SK-N-SH treated with all-trans-retinoic acid at 6 μM for 48 hours (cell line): ENCODE measurements at regions not wholly inside any gene's neighbourhood (a gene's known extent, or its start where the extent isn't known, plus 50 kb on each side); places are given as distances from the start of the nearest gene placed in this dataset.

ENCODE experiments used
- ATAC-seq: fragments of 200-7000 bp; cut with Tn5 transposase; 3 replicates; pipeline ENCODE4 v1.9.1; 2020; ENCODE audit warnings: mild to moderate bottlenecking, moderate library complexity
- ARNTL ChIP-seq: fragments of 450-650 bp; formaldehyde crosslinking; IDR thresholded peaks from 2 replicates; pipeline ENCODE4 v1.5.0; 2020; ENCODE audit warnings: low read depth, mild to moderate bottlenecking, moderate library complexity, borderline replicate concordance
- BACH2 ChIP-seq: fragments of 250-450 bp; sonication (Bioruptor Pico); IDR thresholded peaks from 2 replicates; pipeline ENCODE4 v1.9.0; 2021; ENCODE audit warnings: mild to moderate bottlenecking, borderline replicate concordance
- CSDC2 ChIP-seq: fragments of 250-450 bp; sonication (Bioruptor Pico); IDR thresholded peaks from 2 replicates; pipeline ENCODE4 v1.5.0; 2020; ENCODE audit warnings: mild to moderate bottlenecking, moderate library complexity
- ESRRG ChIP-seq: fragments of 250-450 bp; sonication (Bioruptor Pico); IDR thresholded peaks from 2 replicates; pipeline ENCODE4 v1.6.1; 2021; ENCODE audit warnings: mild to moderate bottlenecking
- GLIS3 ChIP-seq: fragments of 250-450 bp; sonication (Bioruptor Pico); IDR thresholded peaks from 2 replicates; pipeline ENCODE4 v1.5.0; 2020; ENCODE audit warnings: mild to moderate bottlenecking, moderate library complexity
- OSR1 ChIP-seq: fragments of 250-450 bp; sonication (Bioruptor Pico); IDR thresholded peaks from 2 replicates; pipeline ENCODE4 v1.8.0; 2022; ENCODE audit warnings: moderate library complexity, mild to moderate bottlenecking, inconsistent platforms
- PATZ1 ChIP-seq: fragments of 250-450 bp; sonication (Bioruptor Pico); IDR thresholded peaks from 2 replicates; pipeline ENCODE4 v1.8.0; 2020; ENCODE audit warnings: mild to moderate bottlenecking, moderate library complexity, borderline replicate concordance
- POU6F1 ChIP-seq: fragments of 250-450 bp; sonication (Bioruptor Pico); IDR thresholded peaks from 2 replicates; pipeline ENCODE4 v1.8.0; 2021; ENCODE audit warnings: low read depth, mild to moderate bottlenecking, moderate library complexity, borderline replicate concordance
- PPARA ChIP-seq: fragments of 250-450 bp; sonication (Bioruptor Pico); IDR thresholded peaks from 2 replicates; pipeline ENCODE4 v1.5.0; 2020; ENCODE audit warnings: mild to moderate bottlenecking, borderline replicate concordance
- RARB ChIP-seq: fragments of 250-450 bp; sonication (Bioruptor Pico); IDR thresholded peaks from 2 replicates; pipeline ENCODE4 v1.8.0; 2021; ENCODE audit warnings: mild to moderate bottlenecking, moderate library complexity
- SNAI2 ChIP-seq: fragments of 250-450 bp; sonication (Bioruptor Pico); IDR thresholded peaks from 2 replicates; pipeline ENCODE4 v1.5.0; 2020; ENCODE audit warnings: mild to moderate bottlenecking, moderate library complexity
- TCF4 ChIP-seq: fragments of 250-450 bp; sonication (Bioruptor Pico); IDR thresholded peaks from 2 replicates; pipeline ENCODE4 v1.8.0; 2021; ENCODE audit warnings: mild to moderate bottlenecking, moderate library complexity, borderline replicate concordance
- TOX ChIP-seq: fragments of 250-450 bp; sonication (Bioruptor Pico); IDR thresholded peaks from 2 replicates; pipeline ENCODE4 v1.8.0; 2021; ENCODE audit warnings: mild to moderate bottlenecking, moderate library complexity, borderline replicate concordance
- TSHZ2 ChIP-seq: fragments of 250-450 bp; sonication (Bioruptor Pico); IDR thresholded peaks from 2 replicates; pipeline ENCODE4 v1.5.0; 2020; ENCODE audit warnings: mild to moderate bottlenecking, moderate library complexity
- ZC3H10 ChIP-seq: fragments of 250-450 bp; sonication (Bioruptor Pico); IDR thresholded peaks from 2 replicates; pipeline ENCODE4 v1.5.1; 2021; ENCODE audit warnings: mild to moderate bottlenecking, moderate library complexity
- ZFP3 ChIP-seq: fragments of 250-450 bp; sonication (Bioruptor Pico); IDR thresholded peaks from 2 replicates; pipeline ENCODE4 v1.5.0; 2020; ENCODE audit warnings: mild to moderate bottlenecking, moderate library complexity
- ZFP30 ChIP-seq: fragments of 450-650 bp; formaldehyde crosslinking; IDR thresholded peaks from 2 replicates; pipeline ENCODE4 v1.5.0; 2022; ENCODE audit warnings: mild to moderate bottlenecking, moderate library complexity
- ZNF565 ChIP-seq: fragments of 450-650 bp; formaldehyde crosslinking; conservative IDR thresholded peaks from 2 replicates; pipeline ENCODE4 v1.5.0; 2020; ENCODE audit warnings: low read depth, mild to moderate bottlenecking, moderate library complexity
- ZNF70 ChIP-seq: fragments of 450-650 bp; formaldehyde crosslinking; IDR thresholded peaks from 2 replicates; pipeline ENCODE4 v1.5.0; 2020; ENCODE audit warnings: mild to moderate bottlenecking, moderate library complexity
- ZNF8 ChIP-seq: fragments of 450-650 bp; formaldehyde crosslinking; IDR thresholded peaks from 2 replicates; pipeline ENCODE4 v1.5.0; 2020; ENCODE audit warnings: mild to moderate bottlenecking, moderate library complexity
- TF ChIP-seq, protein P1 (sequence below): fragments of 250-450 bp; sonication (Bioruptor Pico); IDR thresholded peaks from 2 replicates; pipeline ENCODE4 v1.5.1; 2021; ENCODE audit warnings: mild to moderate bottlenecking, moderate library complexity
- TF ChIP-seq, protein P2 (sequence below): fragments of 250-450 bp; sonication (Bioruptor Pico); IDR thresholded peaks from 2 replicates; pipeline ENCODE4 v1.5.1; 2020; ENCODE audit warnings: low read depth, mild to moderate bottlenecking, moderate library complexity

DNA sequence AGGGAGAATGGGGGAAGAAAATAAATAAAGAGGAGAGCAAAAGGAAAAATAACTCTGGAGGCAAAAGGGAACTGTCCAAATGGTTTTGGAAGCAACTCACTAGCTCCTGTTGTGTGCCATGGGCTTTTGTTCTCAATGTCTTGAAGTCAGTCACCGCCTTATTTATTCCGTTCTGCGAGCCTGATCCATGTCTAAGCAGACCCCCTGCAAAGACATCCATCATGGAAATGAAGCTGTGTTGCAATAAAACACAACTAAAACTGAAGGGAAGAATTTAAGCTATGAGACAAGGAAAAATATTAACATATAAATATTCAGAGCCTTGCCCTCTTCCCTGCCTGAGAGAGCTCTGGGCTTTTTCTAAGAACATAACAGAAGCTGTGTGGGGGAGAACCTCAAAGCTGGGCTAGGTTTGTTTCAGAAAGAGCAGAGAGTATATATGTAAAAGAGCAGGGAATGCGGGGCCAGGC lies 373.2 kb upstream of the CNR1 start:
- no peak for ATAC-seq
- TF ChIP-seq ZNF70 (CRISPR knock-in tag) (no peak), ZC3H10 (CRISPR knock-in tag) (no peak), CSDC2 (CRISPR knock-in tag) (no peak), TOX (no peak), BACH2 (CRISPR knock-in tag) (no peak), PPARA (CRISPR knock-in tag) (no peak), OSR1 (CRISPR knock-in tag) (no peak)
- TF ChIP-seq, all 23 proteins: peak for 0

GRCh38 chr6:88538840-88539239 lies 372.7 kb upstream of the CNR1 start:
- no peak for ATAC-seq
- TF ChIP-seq ZNF8 (CRISPR knock-in tag) (no peak), ZFP3 (no peak), SNAI2 (no peak), ESRRG (CRISPR knock-in tag) (no peak), RARB (CRISPR knock-in tag) (no peak), ZNF70 (CRISPR knock-in tag) (no peak), TCF4 (CRISPR knock-in tag) (no peak), BACH2 (CRISPR knock-in tag) (no peak), CSDC2 (CRISPR knock-in tag) (no peak), ZFP30 (no peak), GLIS3 (no peak), ZC3H10 (CRISPR knock-in tag) (no peak), TOX (no peak), ARNTL (no peak), POU6F1 (CRISPR knock-in tag) (no peak), PATZ1 (no peak), OSR1 (CRISPR knock-in tag) (no peak)
- TF ChIP-seq, protein P1, sequence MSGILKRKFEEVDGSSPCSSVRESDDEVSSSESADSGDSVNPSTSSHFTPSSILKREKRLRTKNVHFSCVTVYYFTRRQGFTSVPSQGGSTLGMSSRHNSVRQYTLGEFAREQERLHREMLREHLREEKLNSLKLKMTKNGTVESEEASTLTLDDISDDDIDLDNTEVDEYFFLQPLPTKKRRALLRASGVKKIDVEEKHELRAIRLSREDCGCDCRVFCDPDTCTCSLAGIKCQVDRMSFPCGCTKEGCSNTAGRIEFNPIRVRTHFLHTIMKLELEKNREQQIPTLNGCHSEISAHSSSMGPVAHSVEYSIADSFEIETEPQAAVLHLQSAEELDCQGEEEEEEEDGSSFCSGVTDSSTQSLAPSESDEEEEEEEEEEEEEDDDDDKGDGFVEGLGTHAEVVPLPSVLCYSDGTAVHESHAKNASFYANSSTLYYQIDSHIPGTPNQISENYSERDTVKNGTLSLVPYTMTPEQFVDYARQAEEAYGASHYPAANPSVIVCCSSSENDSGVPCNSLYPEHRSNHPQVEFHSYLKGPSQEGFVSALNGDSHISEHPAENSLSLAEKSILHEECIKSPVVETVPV (CRISPR knock-in tag), result no peak

GRCh38 chr6:88538130-88538706 lies 372.1 kb upstream of the CNR1 start:
- ATAC-seq, result 0 out of 3 replicates have a peak, but pooled peaks have one; percentile 26
- TF ChIP-seq GLIS3, result no peak
- TF ChIP-seq RARB (CRISPR knock-in tag), result no peak
- no peak for TF ChIP-seq ESRRG (CRISPR knock-in tag)
- TF ChIP-seq, protein P1 (CRISPR knock-in tag), result no peak
- TF ChIP-seq TSHZ2 (CRISPR knock-in tag), result no peak
- TF ChIP-seq SNAI2, result no peak
- TF ChIP-seq ZNF8 (CRISPR knock-in tag), result no peak
- no peak for TF ChIP-seq ZNF565 (CRISPR knock-in tag)
- TF ChIP-seq, protein P2, sequence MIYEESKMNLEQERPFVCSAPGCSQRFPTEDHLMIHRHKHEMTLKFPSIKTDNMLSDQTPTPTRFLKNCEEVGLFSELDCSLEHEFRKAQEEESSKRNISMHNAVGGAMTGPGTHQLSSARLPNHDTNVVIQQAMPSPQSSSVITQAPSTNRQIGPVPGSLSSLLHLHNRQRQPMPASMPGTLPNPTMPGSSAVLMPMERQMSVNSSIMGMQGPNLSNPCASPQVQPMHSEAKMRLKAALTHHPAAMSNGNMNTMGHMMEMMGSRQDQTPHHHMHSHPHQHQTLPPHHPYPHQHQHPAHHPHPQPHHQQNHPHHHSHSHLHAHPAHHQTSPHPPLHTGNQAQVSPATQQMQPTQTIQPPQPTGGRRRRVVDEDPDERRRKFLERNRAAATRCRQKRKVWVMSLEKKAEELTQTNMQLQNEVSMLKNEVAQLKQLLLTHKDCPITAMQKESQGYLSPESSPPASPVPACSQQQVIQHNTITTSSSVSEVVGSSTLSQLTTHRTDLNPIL (CRISPR knock-in tag), result no peak
- no peak for TF ChIP-seq TOX
- no peak for TF ChIP-seq POU6F1 (CRISPR knock-in tag)
- TF ChIP-seq PATZ1, result no peak
- no peak for TF ChIP-seq BACH2 (CRISPR knock-in tag)
